ENCODE measurements at regions not wholly inside any gene's neighbourhood (a gene's known extent, or its start where the extent isn't known, plus 50 kb on each side); places are given as distances from the start of the nearest gene placed in this dataset.

- no peak for TF ChIP-seq CTCF (conservative IDR thresholded peaks at IDR 0.05; ENCODE audit: low read depth, low read length)
- no peak for DNase-seq (ENCODE audit: low read depth)
- H3K4me3 ChIP-seq (ENCODE audit: low read depth, low read length): no peak overlapping the region
Observed at GRCh38 chr2:136448986-136449780, 316.2 kb upstream of the THSD7B start.

GRCh38 chr2:136448432-136448831 lies 316.9 kb upstream of the THSD7B start:
- DNase-seq (ENCODE audit: low read depth): no peak
- no peak for TF ChIP-seq CTCF (conservative IDR thresholded peaks at IDR 0.05; ENCODE audit: low read depth, low read length)
- H3K4me3 ChIP-seq (ENCODE audit: low read depth, low read length): no peak overlapping the region

- no peak for TF ChIP-seq CTCF (conservative IDR thresholded peaks at IDR 0.05; ENCODE audit: low read depth, low read length)
- no peak overlapping the region for H3K4me3 ChIP-seq (ENCODE audit: low read depth, low read length)
- DNase-seq (ENCODE audit: low read depth): no peak
Observed at GRCh38 chr2:136444323-136444722, 321.0 kb upstream of the THSD7B start.

GRCh38 chr2:136443661-136444060 lies 321.7 kb upstream of the THSD7B start:
- no peak for TF ChIP-seq CTCF (conservative IDR thresholded peaks at IDR 0.05; ENCODE audit: low read depth, low read length)
- DNase-seq (ENCODE audit: low read depth): no peak
- H3K4me3 ChIP-seq (ENCODE audit: low read depth, low read length): no peak overlapping the region

- DNase-seq (ENCODE audit: low read depth): no peak
- H3K4me3 ChIP-seq (ENCODE audit: low read depth, low read length): no peak overlapping the region
- TF ChIP-seq CTCF (conservative IDR thresholded peaks at IDR 0.05; ENCODE audit: low read depth, low read length): no peak
Observed at GRCh38 chr2:136441979-136442714, 323.2 kb upstream of the THSD7B start.

- no peak overlapping the region for H3K4me3 ChIP-seq (ENCODE audit: low read depth, low read length)
- no peak for TF ChIP-seq CTCF (conservative IDR thresholded peaks at IDR 0.05; ENCODE audit: low read depth, low read length)
- no peak for DNase-seq (ENCODE audit: low read depth)
Observed at GRCh38 chr2:136439064-136439676, 321.2 kb upstream of the CXCR4 start.
